NCI-H1417 (cell line): ENCODE measurements at regions not wholly inside any gene's neighbourhood (a gene's known extent, or its start where the extent isn't known, plus 50 kb on each side); places are given as distances from the start of the nearest gene placed in this dataset.
"Not testable (repeated sequence)": the region's sequence is repeated elsewhere in the genome, so short reads cannot be mapped to it uniquely, and the experiment has no call there.

Experiments
- DNase-seq, 3 experiments: peaks; one replicate each; lab custom pipeline; 2025; lab: John Stamatoyannopoulos, UW

DNA sequence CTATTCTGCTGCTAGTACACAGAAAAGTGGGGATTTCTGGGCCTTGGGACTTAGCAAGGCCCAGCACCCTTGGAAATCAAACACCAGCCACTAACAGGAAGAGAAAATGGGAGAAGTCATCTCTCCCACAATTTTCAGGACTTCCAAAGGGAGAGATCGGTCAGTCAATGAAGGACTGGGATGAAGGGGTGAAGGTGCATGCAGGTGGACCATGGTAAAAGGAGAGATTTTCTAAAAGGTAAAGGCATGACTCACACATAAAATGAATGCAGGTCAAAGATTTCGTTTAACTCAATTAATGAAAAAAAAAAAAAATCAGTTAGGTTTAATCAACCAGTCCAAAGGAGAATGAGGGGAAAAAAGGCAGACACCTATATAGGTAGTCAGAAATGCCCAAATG is 176.4 kb upstream of the PROK2 start:
- no peak for DNase-seq

DNA sequence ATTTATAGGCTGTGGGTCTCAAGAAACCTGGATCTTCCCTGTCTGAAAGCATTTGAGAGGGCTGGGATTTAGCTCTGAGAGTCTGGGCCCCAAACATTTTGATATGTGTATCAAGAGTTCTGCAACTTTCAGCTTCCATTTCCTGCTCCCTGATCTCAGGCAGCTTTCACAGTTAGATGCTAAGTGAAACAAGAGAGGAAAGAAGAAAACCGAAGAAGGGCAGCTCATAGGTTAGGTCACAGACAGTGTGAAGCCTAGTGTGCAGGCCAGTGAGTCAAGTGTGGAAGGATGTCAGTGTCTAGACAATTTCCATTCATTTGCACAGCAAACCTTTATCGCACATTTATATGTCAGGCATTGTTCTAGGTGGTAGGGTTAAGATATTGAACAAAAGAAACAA is 173.6 kb upstream of the PROK2 start:
- DNase-seq = no peak

DNA sequence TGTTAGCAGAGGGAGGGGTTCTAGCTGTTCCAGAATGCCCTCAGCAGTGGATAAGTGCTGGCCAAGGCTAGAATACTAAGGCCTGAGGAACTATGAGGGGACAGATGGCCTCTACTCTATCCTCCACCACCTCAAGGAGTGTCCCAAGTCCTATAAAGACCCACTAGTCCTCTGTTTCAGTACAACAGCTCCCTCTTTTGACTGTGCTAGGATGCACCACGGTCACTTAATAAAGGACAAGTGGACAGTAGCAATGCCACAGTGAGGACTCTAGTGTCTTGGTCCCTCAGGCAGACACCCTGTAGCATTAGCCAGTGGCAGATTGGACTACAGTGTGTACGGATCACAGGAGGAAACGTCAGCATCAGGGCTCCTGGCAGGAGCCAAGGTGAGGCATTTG is 171.8 kb upstream of the PROK2 start:
- DNase-seq = peak in 1 of 3 experiments; percentile 22

- DNase-seq = no peak
Observed at GRCh38 chr3:71956069-71956340, 171.1 kb upstream of the PROK2 start.

DNA sequence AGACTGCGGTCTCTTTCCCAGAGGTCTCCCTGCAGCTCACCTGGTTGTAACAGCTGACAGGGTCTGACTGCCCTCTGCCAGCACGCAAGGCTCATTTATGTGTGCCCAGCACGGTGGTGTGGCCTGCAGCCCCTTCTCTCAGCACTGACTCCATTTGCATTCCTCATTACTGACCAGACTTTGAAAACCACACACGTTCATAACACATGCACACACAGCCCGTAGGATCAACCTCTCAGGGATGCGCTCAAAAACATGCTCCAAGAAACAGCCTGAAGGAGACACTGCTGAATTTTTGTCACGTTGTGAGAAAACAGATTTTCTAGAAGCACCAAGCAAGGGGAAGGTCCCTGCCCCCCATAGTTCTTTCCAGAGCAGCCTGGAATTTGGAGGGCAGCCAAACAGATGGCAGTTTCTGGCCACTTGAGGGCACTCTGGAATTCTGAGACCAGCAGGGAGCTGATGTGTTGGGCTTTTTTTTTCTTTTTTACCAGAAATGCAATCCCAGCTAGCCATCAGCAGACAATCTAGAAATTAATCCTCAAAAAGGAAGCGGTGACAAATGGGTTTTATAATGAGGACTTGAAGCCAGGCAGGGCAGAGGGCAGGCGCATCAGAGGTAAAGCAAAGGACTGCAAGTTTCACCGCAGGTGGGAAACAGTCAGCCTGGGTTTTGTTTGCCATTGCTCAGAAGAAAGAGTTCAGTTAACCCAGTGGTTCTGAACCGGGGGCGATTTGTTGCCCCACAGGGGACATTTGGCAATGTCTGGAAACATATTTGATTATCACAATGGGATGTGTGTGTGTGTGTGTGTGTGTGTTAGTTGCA is 170.5 kb upstream of the PROK2 start:
- DNase-seq = peak; percentile 70 to 87 (median 75)

DNA sequence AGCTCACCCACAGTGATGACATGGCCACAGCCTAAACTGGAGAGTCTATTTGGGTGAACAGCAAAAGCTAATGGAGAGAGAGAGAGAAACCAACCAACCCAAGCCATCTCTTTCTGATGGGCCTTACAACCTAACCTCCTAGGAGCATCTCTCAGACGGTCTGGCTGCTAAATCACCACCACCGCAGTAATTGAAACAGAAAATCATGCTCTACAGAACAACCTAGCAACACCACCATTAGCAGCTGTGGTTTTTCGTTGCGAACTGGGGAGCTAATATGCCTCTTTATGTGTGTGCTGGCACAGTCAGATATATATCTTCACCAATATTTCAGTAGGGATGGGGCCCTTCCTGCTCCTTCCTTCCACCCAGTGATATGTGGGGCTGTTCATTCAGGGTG is 166.9 kb upstream of the PROK2 start:
- DNase-seq = no peak

- DNase-seq = no peak
Observed at GRCh38 chr3:71951361-71951760, 166.4 kb upstream of the PROK2 start.

DNA sequence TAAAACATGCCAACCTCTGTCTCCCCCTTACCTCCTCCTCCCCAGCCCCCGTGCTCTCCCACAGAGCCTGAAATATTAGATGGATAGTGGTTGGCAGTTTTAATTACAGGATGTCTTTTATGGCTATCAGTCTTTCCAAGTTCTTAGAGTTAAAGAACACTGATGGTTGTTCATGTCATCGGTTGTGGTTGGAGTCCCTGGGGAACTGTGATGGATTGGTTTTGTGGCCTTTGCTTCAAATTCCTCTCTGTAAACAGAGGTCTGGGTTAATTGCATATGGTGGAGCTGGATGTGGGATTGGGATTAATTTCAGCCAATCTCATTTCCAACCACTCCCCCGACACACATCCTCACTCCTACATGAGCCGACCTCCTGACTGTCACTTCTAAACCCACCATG is 164.5 kb upstream of the PROK2 start:
- DNase-seq = peak in 2 of 3 experiments; percentile 2 to 21

- DNase-seq = peak in 2 of 3 experiments; percentile 77 to 95
Observed at GRCh38 chr3:71944482-71945065, 159.6 kb upstream of the PROK2 start.

DNA sequence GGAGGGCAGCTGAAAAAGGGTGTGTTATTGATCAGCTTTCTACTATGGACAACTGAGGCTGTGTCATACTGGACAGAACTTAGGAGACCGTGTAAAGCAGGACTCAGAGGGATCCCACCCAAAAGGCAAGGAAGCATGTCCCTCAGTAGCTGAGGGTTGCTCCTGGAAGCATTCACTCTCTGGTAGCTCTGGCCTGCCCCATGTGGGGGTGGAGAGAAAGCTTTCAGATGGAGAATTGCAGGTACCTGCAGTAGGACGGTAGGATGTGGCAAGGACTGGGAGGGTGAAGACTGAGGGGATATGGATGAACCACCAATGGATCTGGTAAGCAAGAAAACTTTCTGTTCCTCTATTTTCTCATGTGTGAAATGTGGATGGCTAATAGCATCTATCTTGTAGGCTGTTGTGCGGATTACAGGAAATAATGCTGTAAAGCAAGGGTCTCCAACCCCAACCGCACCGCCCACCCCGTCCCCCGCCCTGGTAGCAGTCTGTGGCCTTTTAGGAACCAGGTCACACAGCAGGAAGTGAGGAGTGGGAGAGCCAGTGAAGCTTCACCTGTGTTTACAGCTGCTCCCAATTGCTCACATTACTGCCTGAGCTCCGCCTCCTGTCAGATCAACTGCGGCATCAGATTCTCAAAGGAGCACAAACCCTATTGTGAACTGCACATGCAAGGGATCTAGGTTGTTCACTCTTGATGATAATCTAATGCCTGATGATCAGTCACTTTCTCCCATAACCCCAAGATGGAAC is 157.7 kb upstream of the PROK2 start:
- DNase-seq = peak in 1 of 3 experiments; percentile 3

DNA sequence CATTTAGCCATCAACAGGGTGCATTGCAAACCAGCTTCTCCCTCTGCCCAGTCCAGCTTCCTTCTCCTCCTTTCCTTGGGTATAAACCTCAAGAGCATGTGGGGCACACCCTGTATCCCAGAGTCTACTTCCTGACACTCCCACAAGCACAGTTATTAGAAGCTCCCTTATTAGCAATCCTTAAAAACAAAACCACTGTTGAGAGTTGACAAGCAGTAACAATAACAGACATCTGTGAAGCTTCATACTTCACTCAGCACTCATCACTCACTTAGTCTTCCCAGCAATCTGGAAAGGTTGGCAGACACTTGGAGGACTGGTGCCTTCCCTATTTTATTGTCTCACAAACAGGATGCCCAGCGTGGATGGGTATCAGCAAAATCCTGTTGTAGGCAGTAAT is 155.5 kb upstream of the PROK2 start:
- no peak for DNase-seq

DNA sequence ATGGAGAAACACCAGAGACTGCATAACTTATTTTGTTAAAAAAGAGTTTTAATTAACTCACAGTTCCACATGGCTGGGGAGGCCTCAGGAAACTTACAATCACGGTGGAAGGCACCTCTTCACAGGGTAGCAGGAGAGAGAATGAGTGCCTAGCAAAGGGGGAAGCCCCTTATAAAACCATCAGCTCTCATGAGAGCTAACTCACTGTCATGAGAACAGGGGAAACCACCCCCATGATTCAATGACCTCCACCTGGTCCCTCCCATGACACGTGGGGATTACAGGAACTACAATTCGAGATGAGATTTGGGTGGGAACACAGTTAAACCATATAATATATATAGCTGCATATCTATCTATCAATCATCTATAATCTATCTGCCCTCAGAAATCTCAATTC is 153.1 kb upstream of the PROK2 start:
- not testable (repeated sequence) for DNase-seq

DNA sequence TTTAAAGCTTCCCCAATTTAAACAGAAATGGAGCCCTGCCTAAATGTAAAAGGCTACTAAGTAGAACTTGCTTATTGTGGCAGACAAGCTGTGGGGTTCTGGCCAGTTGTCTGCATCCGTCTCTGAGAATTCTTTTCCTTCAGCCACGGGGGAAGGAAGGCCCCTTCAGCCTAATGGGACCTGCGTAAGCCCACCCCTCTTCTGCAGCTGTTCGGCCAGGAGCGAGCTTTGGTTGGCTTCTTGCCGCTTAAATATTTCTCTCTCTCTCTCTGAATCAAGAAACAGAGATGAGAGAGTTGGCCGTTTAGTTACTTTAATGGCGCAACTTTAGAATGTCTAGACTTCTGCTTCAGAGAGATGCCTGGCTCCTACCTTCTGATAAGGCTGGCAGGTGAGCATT is 151.7 kb upstream of the PROK2 start:
- no peak for DNase-seq

- DNase-seq = peak in 1 of 3 experiments; percentile 8
Observed at GRCh38 chr3:71934520-71935270, 149.7 kb upstream of the PROK2 start.

DNA sequence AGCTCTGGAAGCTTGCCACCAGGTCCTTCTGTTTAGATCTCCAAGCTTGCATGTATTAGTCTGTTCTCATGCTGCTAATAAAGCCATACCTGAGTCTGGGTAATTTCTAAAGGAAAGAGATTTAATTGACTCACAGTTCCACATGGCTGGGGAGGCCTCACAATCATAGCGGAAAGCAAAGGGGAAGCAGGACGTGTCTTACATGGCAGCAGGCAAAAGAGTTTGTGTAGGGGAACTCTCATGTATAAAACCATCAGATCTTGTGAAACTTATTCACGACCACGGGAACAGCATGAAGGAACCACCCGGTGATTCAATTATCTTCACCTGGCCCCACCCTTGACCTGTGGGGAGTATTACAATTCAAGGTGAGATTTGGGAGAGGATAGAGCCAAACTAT is 147.0 kb upstream of the PROK2 start:
- no peak for DNase-seq

- DNase-seq = peak; percentile 17 to 45 (median 26)
Observed at GRCh38 chr3:71930056-71930991, 145.4 kb upstream of the PROK2 start.

DNA sequence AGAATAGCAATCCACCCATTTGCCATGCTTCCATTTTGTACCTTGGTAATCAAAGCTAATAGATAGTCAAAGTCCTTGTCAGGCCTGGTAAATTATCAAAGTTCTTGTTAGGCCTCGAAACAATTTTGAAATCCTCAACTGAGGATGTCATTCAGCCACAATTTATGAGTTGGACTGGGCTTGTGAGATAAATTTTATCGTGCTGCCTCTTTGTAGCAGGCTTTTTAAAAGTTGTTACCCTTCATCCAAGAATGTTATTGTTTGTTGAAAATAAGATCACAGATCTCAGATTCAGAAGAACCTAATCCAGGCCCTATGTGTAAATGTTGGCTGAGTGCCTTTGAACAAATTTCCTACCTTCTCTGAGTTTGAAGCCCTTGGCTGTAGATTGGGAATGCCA is 143.3 kb upstream of the PROK2 start:
- no peak for DNase-seq

- no peak for DNase-seq
Observed at GRCh38 chr3:71927505-71928066, 142.6 kb upstream of the PROK2 start.

- DNase-seq = peak in 1 of 3 experiments; percentile 56
Observed at GRCh38 chr3:71926616-71927015, 141.7 kb upstream of the PROK2 start.

GRCh38 chr3:71926262-71926600 is 141.3 kb upstream of the PROK2 start:
- DNase-seq = peak; percentile 64 to 90 (median 69)
